ENCODE measurements at regions not wholly inside any gene's neighbourhood (a gene's known extent, or its start where the extent isn't known, plus 50 kb on each side); places are given as distances from the start of the nearest gene placed in this dataset.

DNA sequence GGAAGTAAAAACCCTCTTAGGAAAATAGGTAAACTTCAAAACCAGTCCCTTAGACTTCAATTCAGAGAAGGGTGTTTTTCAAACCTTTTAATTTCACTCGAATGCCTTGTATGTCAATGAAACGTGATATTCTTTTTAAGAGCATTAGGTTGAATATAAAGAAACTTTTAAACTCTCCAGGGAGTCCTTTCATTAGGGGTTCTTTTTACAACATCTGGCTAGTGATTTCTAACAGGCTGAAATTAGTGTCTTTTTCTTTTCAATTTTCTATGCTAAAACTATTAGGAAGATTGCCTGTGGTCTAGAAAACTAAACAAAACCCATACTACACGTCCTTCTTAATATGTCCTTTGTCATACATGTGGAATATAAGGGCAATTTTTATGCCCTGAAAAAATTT lies 569.7 kb upstream of the CITED2 start:
- Histone ChIP-seq H3K9me3 (no peaks in the 10 kb centered on the region), H3K4me3 (no peak overlapping the region), H3K27me3 (no peaks in the 10 kb centered on the region), H3K27ac (no peak overlapping the region), H3K4me1 (no peaks in the 10 kb centered on the region), H3K36me3 (no peaks in the 10 kb centered on the region)
- TF ChIP-seq POLR2AphosphoS5 (IDR thresholded peaks at IDR 0.05) (no peak), POLR2A (IDR thresholded peaks at IDR 0.05) (no peak), EP300 (IDR thresholded peaks at IDR 0.05) (no peak)
- TF ChIP-seq, protein P1, sequence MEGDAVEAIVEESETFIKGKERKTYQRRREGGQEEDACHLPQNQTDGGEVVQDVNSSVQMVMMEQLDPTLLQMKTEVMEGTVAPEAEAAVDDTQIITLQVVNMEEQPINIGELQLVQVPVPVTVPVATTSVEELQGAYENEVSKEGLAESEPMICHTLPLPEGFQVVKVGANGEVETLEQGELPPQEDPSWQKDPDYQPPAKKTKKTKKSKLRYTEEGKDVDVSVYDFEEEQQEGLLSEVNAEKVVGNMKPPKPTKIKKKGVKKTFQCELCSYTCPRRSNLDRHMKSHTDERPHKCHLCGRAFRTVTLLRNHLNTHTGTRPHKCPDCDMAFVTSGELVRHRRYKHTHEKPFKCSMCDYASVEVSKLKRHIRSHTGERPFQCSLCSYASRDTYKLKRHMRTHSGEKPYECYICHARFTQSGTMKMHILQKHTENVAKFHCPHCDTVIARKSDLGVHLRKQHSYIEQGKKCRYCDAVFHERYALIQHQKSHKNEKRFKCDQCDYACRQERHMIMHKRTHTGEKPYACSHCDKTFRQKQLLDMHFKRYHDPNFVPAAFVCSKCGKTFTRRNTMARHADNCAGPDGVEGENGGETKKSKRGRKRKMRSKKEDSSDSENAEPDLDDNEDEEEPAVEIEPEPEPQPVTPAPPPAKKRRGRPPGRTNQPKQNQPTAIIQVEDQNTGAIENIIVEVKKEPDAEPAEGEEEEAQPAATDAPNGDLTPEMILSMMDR (IDR thresholded peaks at IDR 0.05), result no peak
- no peak for ATAC-seq
- 68 to 71% methylated on average over 3 of the region's 3 CpGs for WGBS, 2 donors (ENCODE audit: low coverage in 1 of 2)

DNA sequence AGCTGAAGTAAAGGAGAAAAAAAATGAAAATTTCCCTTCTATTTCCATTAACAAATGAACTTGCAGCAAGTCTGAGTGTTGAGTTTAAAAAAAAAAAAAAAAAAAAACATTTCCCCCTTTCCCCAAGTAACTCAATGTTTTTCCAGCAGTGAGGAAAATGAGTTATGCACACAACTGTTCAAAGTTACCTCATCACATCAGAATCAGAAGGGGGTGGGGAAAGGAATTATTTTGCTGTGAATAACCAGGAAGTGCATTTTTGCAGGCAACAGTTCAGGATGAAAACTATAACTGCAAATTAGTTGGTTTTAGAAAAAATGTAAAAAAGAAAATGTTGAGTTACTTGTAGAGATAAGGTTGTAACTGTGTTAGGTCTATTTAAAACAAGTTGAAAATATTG lies 568.9 kb upstream of the CITED2 start:
- H3K4me3 ChIP-seq, result no peak overlapping the region
- H3K36me3 ChIP-seq, result no peaks in the 10 kb centered on the region
- no peaks in the 10 kb centered on the region for H3K4me1 ChIP-seq
- H3K9me3 ChIP-seq, result no peaks in the 10 kb centered on the region
- H3K27ac ChIP-seq, result no peak overlapping the region
- ATAC-seq, result peak; percentile 43
- TF ChIP-seq POLR2A (IDR thresholded peaks at IDR 0.05) (no peak), POLR2AphosphoS5 (IDR thresholded peaks at IDR 0.05) (peak; percentile 58), EP300 (IDR thresholded peaks at IDR 0.05) (no peak)
- TF ChIP-seq, protein P1 (IDR thresholded peaks at IDR 0.05), result no peak
- no peaks in the 10 kb centered on the region for H3K27me3 ChIP-seq

- Histone ChIP-seq H3K27ac (peak overlapping the region in 1 of 4 donors; percentile 3), H3K9me3 (no peaks in the 10 kb centered on the region), H3K4me3 (no peak overlapping the region), H3K4me1 (no peaks in the 10 kb centered on the region), H3K27me3 (no peaks in the 10 kb centered on the region), H3K36me3 (no peaks in the 10 kb centered on the region)
- 52 to 53% methylated on average over 5 of the region's 5 CpGs for WGBS, 2 donors (ENCODE audit: low coverage in 1 of 2)
- ATAC-seq, result no peak
- TF ChIP-seq POLR2AphosphoS5 (IDR thresholded peaks at IDR 0.05) (no peak), EP300 (IDR thresholded peaks at IDR 0.05) (no peak), POLR2A (IDR thresholded peaks at IDR 0.05) (no peak)
- TF ChIP-seq, protein P1 (IDR thresholded peaks at IDR 0.05), result no peak
Observed at GRCh38 chr6:139942331-139942730, 567.9 kb upstream of the CITED2 start.

DNA sequence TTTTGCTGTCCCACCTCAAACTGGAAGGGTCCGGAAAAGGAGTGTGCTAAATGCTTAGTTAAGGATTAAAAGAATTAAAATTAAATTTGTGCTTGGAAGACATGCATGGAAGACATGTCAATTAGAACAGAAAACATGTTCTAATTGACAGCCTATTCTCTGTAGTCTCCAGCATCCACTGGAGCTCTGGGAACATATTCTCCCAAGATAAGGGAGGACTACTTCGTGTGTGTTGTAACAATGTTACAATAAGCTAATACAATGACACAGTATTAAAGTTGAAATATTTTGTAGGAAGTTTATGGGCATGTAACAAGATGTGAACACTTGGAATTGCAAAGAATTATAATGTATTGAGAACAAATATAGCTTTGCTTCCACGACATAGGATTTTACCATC lies 567.4 kb upstream of the CITED2 start:
- TF ChIP-seq, protein P1 (IDR thresholded peaks at IDR 0.05), result no peak
- TF ChIP-seq EP300 (IDR thresholded peaks at IDR 0.05) (no peak), POLR2A (IDR thresholded peaks at IDR 0.05) (no peak), POLR2AphosphoS5 (IDR thresholded peaks at IDR 0.05) (no peak)
- no peak overlapping the region for H3K4me3 ChIP-seq
- no peaks in the 10 kb centered on the region for H3K36me3 ChIP-seq
- H3K27ac ChIP-seq, result no peak overlapping the region
- H3K27me3 ChIP-seq, result no peaks in the 10 kb centered on the region
- no peaks in the 10 kb centered on the region for H3K9me3 ChIP-seq
- H3K4me1 ChIP-seq, result no peaks in the 10 kb centered on the region
- WGBS, 2 donors (ENCODE audit: low coverage in 1 of 2), result 24 to 94% methylated on average over 3 of the region's 3 CpGs
- no peak for ATAC-seq

- H3K27ac ChIP-seq, result no peak overlapping the region
- no peaks in the 10 kb centered on the region for H3K4me1 ChIP-seq
- 69 to 84% methylated on average over 8 of the region's 8 CpGs for WGBS, 2 donors (ENCODE audit: low coverage in 1 of 2)
- no peaks in the 10 kb centered on the region for H3K27me3 ChIP-seq
- H3K9me3 ChIP-seq, result no peaks in the 10 kb centered on the region
- ATAC-seq, result no peak
- no peak for TF ChIP-seq POLR2AphosphoS5 (IDR thresholded peaks at IDR 0.05)
- no peak for TF ChIP-seq POLR2A (IDR thresholded peaks at IDR 0.05)
- TF ChIP-seq, protein P1 (IDR thresholded peaks at IDR 0.05), result no peak
- TF ChIP-seq EP300 (IDR thresholded peaks at IDR 0.05), result no peak
- no peaks in the 10 kb centered on the region for H3K36me3 ChIP-seq
- H3K4me3 ChIP-seq, result no peak overlapping the region
Observed at GRCh38 chr6:139940741-139941729, 566.6 kb upstream of the CITED2 start.
